AG09319 (cell line): ENCODE measurements at regions not wholly inside any gene's neighbourhood (a gene's known extent, or its start where the extent isn't known, plus 50 kb on each side); places are given as distances from the start of the nearest gene placed in this dataset.

Experiments used
- DNase-seq: peaks from one replicate; pipeline ENCODE4 v3.0.0-alpha.2; 2010; ENCODE audit warnings: low read depth; ENCODE audit errors: extremely low read depth
- CTCF ChIP-seq: IDR thresholded peaks from 2 replicates; pipeline ENCODE4 v1.5.1; 2011; ENCODE audit warnings: low read depth, mild to moderate bottlenecking, inconsistent platforms, low read length, moderate library complexity

DNA sequence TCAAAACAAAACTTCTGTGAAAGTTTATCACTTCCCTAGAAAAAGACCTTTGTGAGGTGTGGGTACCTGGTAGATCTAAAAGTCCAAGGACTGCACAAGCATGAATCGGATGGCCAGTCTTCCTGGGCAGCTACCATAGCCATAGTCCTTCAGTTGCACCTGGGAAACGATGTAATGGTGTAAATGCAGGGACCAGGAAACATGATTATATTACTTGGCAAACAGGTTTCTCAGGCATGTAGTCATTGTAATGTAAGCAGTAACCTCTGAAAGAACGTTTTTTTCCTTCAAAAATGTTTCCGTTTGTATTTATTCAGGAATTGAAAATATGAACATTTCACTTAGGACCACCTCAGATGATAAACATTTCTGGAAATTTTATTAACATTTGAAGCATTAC is 433.4 kb downstream of the DTWD2 start:
- no peak for DNase-seq
- TF ChIP-seq CTCF: no peak

GRCh38 chr5:118554241-118554640 is 434.1 kb downstream of the DTWD2 start:
- TF ChIP-seq CTCF: no peak
- no peak for DNase-seq

DNA sequence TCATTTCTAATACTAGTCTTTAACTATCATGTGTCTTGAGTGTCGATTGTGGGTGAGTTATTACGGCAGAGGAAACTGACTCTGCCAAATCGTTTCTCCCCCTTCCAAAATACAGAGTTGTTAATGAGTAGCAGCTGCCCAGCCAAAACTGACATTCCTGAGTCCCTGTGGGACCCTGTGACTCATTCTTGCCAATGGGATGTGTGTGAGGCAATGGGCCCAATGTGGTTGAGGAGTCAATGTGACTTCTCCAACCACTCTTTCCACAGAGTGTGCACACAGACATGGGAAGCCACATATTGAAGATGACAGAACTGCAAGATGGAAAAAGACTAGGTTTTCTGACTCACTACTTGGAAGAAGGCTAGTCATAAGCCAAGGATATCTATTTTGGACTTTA is 434.7 kb downstream of the DTWD2 start:
- TF ChIP-seq CTCF: no peak
- peak; percentile 98 for DNase-seq

DNA sequence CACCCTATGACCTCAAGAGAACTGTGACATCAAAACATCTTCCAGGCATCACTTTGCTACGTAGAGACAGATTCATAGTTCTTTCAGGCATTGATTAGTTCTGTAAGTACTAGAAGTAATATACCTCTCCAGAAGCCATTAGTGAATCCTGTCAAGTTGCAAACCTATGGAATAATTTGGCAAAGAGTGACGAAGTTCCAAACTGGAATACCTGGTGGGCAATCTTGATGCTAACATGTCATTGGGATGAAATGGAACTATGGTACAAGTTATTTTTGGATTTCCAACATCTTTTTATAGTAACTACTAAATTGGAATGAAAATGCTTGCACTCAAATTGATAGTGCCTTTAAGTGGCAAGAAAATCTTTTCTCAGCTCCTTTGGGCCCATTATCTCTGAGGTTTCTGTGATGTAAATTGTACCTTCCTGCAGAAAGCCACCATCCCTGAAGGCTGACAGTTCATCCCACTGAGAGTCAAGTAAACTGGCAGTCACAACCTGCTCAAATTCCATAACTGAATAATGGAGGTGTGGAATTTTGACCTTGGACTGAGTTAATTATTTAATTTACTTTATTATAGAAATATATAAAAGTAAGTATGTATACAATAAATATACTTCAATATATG is 435.5 kb downstream of the DTWD2 start:
- no peak for DNase-seq
- no peak for TF ChIP-seq CTCF

DNA sequence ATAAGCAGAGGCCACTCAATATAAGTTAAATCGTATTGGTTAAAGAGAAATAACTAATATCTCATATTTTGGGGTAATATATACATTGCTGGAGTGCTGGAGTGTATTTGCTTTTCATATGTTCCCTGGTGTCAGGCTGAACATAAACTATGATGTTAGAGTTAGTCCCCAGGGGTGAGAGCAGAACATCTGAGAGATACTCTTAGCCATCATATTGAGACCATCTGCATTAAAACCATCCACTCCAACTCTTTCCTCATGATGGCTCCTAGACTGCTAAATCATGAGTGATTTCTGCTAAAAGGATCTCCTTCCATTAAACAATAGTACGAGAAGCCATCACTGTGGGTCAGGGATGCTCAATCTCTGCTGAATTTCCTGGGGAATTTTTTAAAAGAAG is 436.2 kb downstream of the DTWD2 start:
- no peak for TF ChIP-seq CTCF
- DNase-seq: no peak

GRCh38 chr5:118551716-118552115 is 436.6 kb downstream of the DTWD2 start:
- no peak for DNase-seq
- TF ChIP-seq CTCF: no peak

- no peak for TF ChIP-seq CTCF
- no peak for DNase-seq
Measured at GRCh38 chr5:118551031-118551430, 437.3 kb downstream of the DTWD2 start.
